ENCODE measurements at regions not wholly inside any gene's neighbourhood (a gene's known extent, or its start where the extent isn't known, plus 50 kb on each side); places are given as distances from the start of the nearest gene placed in this dataset.

- in situ Hi-C loops (cut with HindIII; ENCODE audit: low pct_ligation_motif_present, low pct_unique_long_range_greater_than_20kb, low sequenced_read_pairs): no loop called here
- DNase-seq: no peak
These were observed 711.2 kb downstream of the KCNA4 start for GRCh38 chr11:29305456-29306232.

GRCh38 chr11:29300420-29300819 is 716.4 kb downstream of the KCNA4 start:
- in situ Hi-C loops (cut with HindIII; ENCODE audit: low pct_ligation_motif_present, low pct_unique_long_range_greater_than_20kb, low sequenced_read_pairs): no loop called here

GRCh38 chr11:29296680-29297079 is 720.1 kb downstream of the KCNA4 start:
- no peak for DNase-seq
- in situ Hi-C loops (cut with HindIII; ENCODE audit: low pct_ligation_motif_present, low pct_unique_long_range_greater_than_20kb, low sequenced_read_pairs): no loop called here

More at GRCh38 chr11:29300420-29300819, 716.4 kb downstream of the KCNA4 start:
- no peak for DNase-seq

GRCh38 chr11:29293825-29294224 is 723.0 kb downstream of the KCNA4 start:
- in situ Hi-C loops (cut with HindIII; ENCODE audit: low pct_ligation_motif_present, low pct_unique_long_range_greater_than_20kb, low sequenced_read_pairs): no loop called here
- DNase-seq: peak; percentile 32

- in situ Hi-C loops (cut with HindIII; ENCODE audit: low pct_ligation_motif_present, low pct_unique_long_range_greater_than_20kb, low sequenced_read_pairs): no loop called here
- peak; percentile 87 for DNase-seq
These were observed 734.7 kb downstream of the KCNA4 start for GRCh38 chr11:29282088-29282487.

- DNase-seq: no peak
- in situ Hi-C loops (cut with HindIII; ENCODE audit: low pct_ligation_motif_present, low pct_unique_long_range_greater_than_20kb, low sequenced_read_pairs): no loop called here
These were observed 735.5 kb downstream of the KCNA4 start for GRCh38 chr11:29281271-29281777.

GRCh38 chr11:29280452-29280851 is 736.4 kb downstream of the KCNA4 start:
- peak; percentile 26 for DNase-seq

GRCh38 chr11:29279716-29280115 is 737.1 kb downstream of the KCNA4 start:
- DNase-seq: no peak
- in situ Hi-C loops (cut with HindIII; ENCODE audit: low pct_ligation_motif_present, low pct_unique_long_range_greater_than_20kb, low sequenced_read_pairs): no loop called here

More at GRCh38 chr11:29280452-29280851, 736.4 kb downstream of the KCNA4 start:
- in situ Hi-C loops (cut with HindIII; ENCODE audit: low pct_ligation_motif_present, low pct_unique_long_range_greater_than_20kb, low sequenced_read_pairs): no loop called here

GRCh38 chr11:29272019-29272654 is 744.7 kb downstream of the KCNA4 start:
- in situ Hi-C loops (cut with HindIII; ENCODE audit: low pct_ligation_motif_present, low pct_unique_long_range_greater_than_20kb, low sequenced_read_pairs): no loop called here
- peak; percentile 27 for DNase-seq

GRCh38 chr11:29271616-29272015 is 745.2 kb downstream of the KCNA4 start:
- in situ Hi-C loops (cut with HindIII; ENCODE audit: low pct_ligation_motif_present, low pct_unique_long_range_greater_than_20kb, low sequenced_read_pairs): no loop called here
- no peak for DNase-seq

GRCh38 chr11:29268733-29269132 is 748.1 kb downstream of the KCNA4 start:
- in situ Hi-C loops (cut with HindIII; ENCODE audit: low pct_ligation_motif_present, low pct_unique_long_range_greater_than_20kb, low sequenced_read_pairs): no loop called here

GRCh38 chr11:29265792-29266191 is 751.0 kb downstream of the KCNA4 start:
- no peak for DNase-seq
- in situ Hi-C loops (cut with HindIII; ENCODE audit: low pct_ligation_motif_present, low pct_unique_long_range_greater_than_20kb, low sequenced_read_pairs): no loop called here

More at GRCh38 chr11:29268733-29269132, 748.1 kb downstream of the KCNA4 start:
- DNase-seq: no peak

GRCh38 chr11:29265381-29265780 is 751.4 kb downstream of the KCNA4 start:
- no peak for DNase-seq
- in situ Hi-C loops (cut with HindIII; ENCODE audit: low pct_ligation_motif_present, low pct_unique_long_range_greater_than_20kb, low sequenced_read_pairs): no loop called here

- in situ Hi-C loops (cut with HindIII; ENCODE audit: low pct_ligation_motif_present, low pct_unique_long_range_greater_than_20kb, low sequenced_read_pairs): no loop called here
- DNase-seq: no peak
These were observed 752.7 kb downstream of the KCNA4 start for GRCh38 chr11:29263971-29264682.

GRCh38 chr11:29261831-29262230 is 755.0 kb downstream of the KCNA4 start:
- in situ Hi-C loops (cut with HindIII; ENCODE audit: low pct_ligation_motif_present, low pct_unique_long_range_greater_than_20kb, low sequenced_read_pairs): no loop called here
- DNase-seq: no peak

GRCh38 chr11:29260939-29261705 is 755.7 kb downstream of the KCNA4 start:
- in situ Hi-C loops (cut with HindIII; ENCODE audit: low pct_ligation_motif_present, low pct_unique_long_range_greater_than_20kb, low sequenced_read_pairs): no loop called here

GRCh38 chr11:29258411-29258810 is 758.4 kb downstream of the KCNA4 start:
- in situ Hi-C loops (cut with HindIII; ENCODE audit: low pct_ligation_motif_present, low pct_unique_long_range_greater_than_20kb, low sequenced_read_pairs): no loop called here
- DNase-seq: no peak

More at GRCh38 chr11:29260939-29261705, 755.7 kb downstream of the KCNA4 start:
- DNase-seq: peak; percentile 48

GRCh38 chr11:29256580-29256979 is 760.2 kb downstream of the KCNA4 start:
- in situ Hi-C loops (cut with HindIII; ENCODE audit: low pct_ligation_motif_present, low pct_unique_long_range_greater_than_20kb, low sequenced_read_pairs): no loop called here
- DNase-seq: no peak

Measured in ACHN (cell line).